Kasumi-1 (cell line): ENCODE measurements at regions not wholly inside any gene's neighbourhood (a gene's known extent, or its start where the extent isn't known, plus 50 kb on each side); places are given as distances from the start of the nearest gene placed in this dataset.
"Not testable (repeated sequence)": the region's sequence is repeated elsewhere in the genome, so short reads cannot be mapped to it uniquely, and the experiment has no call there.

Source experiments
- DNase-seq, 2 experiments: peaks; one replicate each; lab custom pipeline; 2025; lab: John Stamatoyannopoulos, UW

DNA sequence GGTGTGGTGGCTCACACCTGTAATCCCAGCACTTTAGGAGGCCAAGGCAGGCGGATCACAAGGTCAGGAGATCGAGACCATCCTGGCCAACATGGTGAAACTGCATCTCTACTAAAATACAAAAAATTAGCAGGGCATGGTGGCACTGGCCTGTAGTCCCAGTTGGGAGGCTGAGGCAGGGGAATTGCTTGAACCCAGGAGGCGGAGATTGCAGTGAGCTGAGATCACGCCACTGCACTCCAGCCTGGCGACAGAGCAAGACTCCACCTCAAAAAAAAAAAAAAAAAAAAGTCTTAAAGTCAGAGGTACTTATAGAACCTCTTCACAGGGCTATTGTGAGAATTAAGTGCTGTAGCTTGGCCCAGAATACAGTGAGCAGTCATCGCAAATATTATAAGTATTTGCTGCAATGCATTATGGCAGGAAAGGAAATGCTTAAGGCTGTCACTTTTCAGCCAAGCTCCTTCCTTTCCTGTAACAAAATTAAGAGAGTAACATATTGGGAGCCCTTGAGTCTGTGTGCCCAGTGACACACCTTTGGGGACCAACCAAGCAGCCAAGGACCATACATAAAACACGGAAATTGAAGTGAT, 110.9 kb upstream of the HAND1 start:
- not testable (repeated sequence) for DNase-seq

DNA sequence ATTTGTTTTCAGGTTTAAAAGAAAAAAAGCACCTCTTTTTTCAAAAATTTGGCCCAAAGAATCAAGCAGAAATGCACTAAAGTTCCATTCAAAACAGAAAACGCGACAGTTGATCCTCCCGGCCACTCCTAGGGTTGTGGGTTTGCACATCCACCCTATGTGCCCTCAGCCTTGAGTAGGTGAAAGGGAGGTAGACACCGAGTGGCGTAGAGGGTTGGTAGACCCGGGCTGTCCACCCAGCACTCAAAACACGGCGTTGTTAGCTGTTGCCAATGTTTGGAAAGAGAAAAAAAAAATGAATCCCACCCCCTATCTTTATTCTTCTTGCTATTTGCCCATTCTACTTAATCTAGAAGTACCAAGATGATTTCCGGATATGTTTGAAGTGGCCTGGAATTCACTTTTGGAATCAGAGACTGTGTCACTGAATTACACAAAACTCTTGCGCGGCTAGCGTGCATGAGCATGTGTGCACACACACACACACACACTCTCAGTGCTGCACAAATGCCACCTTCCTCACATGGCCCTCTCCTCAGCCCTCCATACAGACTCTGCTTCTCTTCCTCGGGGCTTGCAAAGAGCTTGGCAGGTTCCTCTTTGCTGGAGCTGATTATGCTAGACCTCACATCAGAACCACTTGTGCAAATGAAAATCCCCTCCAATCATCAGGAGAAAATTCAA, 110.2 kb upstream of the HAND1 start:
- DNase-seq = no peak

DNA sequence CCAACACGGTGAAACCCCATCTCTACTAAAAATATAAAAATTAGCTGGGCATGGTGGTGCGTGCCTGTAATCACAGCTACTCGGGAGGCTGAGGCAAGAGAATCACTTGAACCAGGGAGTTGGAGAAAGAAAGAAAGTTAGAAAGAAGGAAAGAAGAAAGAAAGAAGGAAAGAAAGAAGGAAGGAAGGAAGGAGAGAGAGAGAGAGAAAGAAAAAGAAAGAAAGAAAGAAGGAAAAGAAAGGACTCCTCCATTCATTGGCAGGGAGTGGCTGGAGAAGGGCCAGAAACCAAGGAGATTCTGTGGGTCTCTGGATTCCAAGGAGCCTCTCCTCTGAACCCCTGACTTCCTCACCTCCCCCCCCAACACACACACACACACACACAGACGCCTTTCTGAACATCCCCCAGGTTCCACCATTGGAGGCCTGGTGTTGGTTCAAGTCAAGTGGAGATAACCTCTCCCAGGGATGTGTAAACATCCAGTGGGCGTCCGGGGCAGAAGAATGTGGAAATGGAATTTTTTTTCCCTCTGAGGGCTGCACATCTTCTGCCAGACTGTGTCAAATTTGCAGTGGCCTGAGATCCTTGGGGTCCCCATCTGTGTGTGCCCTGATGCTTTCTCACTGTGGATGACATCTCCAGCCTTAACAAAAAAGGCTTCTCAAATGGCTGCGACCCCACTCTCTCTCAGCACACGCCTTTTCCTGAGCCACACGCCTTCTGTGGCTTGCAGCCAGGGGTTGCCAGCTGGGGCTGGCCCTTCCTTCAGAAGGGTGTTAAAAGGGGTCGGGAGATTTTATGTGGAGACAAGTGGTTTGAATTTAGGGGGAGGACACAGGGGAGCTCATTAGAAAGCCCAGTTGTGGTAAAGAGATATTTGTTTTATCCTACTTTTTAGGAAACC, 109.3 kb upstream of the HAND1 start:
- DNase-seq = no peak

DNA sequence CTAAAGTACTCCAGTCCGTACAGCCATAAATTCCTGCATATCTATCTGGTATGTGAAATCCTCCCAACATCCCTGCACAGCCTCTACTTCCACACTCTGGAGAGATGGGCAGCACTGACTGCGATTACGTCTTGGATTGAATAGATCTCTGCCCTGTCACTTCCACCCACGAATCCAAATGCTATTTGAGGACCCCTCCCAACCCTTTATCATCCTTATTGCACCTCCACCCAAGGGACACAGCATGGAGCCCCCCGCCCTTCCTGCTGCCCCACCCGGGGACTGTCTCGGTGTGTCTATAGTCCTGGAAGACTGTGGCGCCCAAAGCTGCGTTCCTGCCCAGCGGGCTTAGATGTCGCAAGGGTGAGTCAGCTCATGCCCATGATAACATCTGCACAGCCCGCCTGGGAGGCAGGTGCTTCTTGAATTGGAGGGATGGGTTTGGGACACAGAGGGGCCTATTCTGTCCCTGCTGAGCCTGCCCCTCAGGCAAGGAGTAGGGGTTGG, 105.7 kb upstream of the HAND1 start:
- no peak for DNase-seq

DNA sequence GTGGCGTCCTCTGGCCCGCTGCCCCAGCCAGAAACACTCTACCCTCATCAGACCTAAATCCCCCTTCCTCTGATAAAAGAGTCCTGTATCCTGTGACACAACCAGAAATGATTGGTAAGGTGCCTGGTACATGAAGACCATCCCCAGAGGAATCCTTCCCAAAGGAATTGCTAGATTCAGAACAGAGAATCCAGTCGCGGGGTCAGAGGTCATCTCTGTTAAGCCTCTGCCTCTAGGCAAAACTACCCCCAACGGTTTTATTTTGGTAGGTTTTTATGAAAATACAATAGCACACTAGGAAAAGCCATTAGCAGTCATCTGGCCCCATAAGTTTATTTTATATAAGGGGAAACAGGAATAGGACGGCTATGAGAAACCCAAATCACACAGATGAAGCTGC, 102.4 kb upstream of the HAND1 start:
- DNase-seq = no peak

DNA sequence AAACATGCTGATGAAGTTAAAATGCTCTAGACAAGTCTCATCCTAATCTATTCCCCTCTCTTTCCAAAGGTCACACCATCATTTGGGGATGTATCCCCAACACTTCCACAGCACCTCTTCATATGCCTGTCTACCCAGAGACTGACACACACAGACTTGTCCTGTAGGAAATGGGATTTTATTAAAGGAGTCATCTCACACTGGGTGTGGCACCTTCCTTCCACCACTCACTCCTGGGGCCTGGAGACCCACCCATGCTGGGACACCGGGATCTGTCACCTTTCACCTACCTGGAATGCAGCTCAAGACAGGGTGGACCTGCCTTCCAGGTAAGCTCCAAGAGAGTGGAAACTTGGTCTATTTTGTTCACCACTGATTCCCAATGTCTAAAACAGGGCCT, 99.4 kb upstream of the HAND1 start:
- no peak for DNase-seq

DNA sequence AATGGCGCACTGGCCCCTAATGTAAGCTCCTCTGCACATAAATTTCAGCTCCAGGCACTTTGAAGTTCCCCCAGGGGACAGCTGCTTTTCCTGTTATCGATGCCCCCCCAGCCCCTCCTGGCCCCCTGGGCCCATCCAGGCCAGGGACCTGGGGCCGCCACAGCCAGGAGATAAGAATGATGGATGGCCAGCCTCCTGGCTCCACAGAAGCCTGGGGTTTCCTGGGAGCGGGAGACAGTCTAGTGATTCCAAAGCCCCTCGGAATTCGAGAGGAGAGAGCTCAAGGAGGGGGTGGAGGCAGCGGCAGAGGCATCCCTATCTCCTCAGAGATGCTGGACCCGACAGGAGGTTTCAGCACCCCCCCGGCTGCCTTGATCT, 98.4 kb upstream of the HAND1 start:
- no peak for DNase-seq

DNA sequence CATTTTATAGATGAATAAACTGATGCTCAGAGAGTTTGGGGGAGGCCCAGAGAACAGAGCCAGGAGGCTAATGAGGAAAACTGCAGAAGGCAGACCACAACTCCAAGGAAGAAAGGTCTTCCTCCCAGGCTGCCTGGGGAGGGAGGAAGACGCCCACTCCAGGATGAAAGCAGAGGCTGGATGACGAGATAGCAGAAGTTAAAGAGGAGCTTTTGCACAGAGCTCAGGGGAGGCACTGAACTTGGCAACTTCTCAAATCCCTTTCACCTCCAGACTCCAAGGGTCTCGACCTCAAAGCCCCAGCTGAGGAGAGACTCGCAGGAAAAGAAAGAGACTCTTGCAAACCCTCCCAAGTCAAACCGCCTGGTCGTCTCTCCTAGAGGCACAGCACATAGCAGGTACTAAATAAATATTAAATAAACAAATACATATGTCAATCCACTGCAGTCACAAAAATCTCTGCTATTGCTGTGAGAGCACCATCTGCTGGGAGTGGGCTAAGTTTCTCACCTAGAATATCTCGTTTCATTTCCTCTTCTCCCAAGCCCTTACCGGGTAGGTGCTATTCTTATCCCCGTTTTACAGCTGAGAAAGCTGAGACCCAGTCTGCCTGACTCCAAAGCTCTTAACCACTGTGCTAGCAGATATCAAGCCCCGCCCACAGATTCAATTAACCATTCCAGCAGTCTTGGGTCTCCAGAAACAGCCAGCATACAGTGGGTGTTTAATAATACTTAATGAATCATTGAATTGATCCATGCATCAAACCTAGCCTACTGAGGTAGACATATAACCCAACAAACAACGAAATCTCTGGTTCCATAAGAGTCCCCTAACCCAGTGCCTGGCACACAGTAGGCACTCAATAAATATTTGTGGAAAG, 97.8 kb upstream of the HAND1 start:
- no peak for DNase-seq

DNA sequence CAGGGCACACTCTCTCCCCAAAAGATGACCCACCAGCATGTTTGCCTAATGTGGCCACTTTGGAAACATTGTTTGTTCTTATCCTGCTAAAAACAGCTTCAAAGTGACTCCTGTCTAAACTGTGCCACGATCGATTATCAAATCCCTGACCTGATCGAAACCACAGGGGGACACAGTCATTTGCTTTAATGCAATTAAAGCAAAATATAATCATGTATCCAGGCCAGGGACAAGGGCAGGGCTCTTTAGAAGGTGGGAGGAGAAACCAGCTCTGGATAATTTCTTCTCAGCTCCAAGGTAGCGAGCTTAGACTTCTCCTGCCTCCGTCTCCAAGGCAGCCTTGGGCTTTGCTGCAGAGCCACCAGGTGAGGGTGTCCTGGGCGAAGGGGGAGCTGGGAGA, 95.0 kb upstream of the HAND1 start:
- DNase-seq = no peak

DNA sequence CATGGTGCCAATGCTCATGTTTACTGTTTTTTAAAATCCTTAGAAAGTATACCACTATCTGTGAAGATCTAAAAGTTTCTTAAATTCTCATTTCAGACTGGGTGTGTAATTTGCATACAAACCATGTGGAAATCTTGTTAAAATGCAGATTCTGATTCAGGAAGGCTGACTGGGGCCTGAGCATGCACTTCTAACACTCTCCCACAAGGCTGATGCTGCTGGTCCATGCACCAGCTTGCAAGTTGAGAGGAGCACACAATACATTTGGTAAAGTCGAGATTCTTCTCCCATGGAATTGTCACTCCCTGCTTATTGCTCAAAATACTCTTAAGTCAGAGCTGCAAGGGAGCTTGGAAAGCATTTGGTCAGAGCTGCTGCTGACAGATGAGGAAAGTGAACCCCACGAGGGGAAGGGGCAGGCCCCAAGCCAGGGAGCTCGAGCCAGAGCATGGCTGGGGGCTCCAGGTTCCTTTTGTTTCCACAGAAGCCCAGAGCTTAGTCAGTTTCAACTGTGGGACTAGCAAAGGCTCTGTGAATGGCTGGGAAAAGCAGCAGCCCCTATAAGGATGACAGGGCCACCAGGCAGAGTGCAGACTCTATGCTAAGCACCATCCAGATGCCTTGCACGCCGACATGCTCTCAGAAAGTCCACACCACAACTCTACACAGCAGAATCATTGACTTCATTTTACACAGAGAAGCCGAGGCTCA, 93.5 kb upstream of the HAND1 start:
- no peak for DNase-seq

DNA sequence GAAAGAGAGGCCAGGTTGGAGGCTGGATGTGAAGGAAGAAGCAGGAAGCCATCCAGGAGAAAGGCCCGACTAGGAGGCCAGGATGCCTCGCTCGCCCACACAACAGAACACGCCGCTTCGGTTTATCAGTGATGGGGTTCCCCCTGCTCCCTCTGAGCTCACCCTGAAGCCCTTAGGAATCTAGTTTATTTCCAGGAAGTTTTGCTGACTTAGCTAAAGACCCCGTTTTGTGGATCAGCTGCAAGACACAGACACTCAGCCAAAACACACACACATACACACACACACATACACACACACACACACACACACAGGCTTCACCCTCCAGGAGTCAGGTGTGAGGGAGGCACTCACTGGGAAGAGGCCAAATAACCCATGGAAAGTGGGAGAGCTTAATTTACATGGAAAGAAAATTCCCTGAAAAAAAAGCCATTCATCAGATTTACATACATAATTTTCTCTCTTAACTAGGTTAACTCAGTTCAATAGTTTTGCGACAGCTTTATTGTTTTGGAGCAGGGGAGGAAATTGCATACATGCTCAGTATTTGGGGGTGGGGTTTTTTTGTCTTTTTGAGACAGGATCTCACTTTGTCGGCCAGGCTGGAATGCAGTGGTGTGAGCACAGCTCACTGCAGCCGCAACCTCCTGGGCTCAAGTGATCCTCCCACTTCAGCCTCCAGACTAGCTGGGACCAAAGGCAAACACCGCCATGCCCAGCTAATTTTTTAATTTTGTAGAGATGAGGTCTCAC, 92.7 kb upstream of the HAND1 start:
- no peak for DNase-seq

DNA sequence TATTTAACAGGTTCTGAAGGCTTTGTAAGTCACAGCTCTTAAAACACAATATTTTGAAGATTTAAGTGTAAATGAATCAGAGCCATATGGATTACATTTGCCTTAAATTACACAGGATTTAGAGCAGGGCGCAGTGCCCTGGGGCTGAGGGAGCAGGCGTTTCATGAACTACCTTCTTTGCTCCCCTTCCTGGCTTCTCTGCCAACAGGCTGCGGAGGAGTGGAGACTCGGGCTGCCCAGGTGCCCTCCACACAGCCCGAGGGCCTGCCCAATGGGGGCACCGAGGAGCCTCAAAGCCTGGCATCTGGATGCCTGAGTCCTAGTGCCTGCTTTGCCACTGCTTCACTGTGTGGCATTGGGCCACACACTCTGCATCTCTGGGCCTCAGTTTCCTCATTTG, 90.6 kb upstream of the HAND1 start:
- DNase-seq = no peak

DNA sequence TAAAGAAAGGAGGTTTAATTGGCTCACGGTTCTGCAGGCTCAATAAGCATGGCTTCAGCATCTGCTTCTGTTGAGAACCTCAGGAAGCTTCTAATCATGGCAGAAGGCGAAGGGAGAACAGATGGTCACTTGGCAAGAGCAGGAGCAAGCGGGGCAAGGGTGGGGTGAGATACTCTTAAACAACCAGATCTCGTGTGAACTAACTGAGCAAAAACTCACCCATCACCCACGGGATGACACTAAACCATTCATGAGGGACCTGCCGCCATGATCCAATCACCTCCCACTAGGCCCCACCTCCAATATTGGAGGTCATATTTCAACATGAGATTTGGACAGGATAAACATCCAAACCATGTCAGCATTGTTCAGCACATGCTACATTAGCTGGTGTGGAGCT, 89.1 kb upstream of the HAND1 start:
- no peak for DNase-seq

DNA sequence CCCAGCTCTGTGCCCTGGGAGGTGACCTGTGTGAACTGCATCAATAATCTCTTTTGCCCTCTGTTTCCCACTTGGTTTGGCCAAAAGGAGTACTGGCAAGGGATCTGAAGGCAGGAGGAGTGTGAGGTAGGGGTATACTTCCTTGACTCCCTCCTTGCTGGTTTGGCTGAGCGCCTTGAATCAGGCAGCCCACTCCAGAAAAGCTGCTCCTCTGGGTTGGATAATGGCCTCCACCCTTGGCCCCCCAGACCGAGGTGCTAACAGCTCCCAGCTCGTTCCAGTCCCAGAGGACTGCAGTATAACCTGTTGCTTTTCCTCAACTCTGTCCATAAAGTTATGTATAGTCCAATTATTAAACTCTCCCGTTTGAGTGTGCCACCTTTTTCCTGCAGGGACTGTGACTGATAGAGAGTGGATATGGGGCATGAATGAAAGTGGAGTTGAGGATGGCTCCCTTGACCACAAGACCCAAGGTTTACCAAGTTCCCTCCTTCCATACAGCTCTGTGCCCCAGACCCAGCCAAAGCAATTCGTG, 88.2 kb upstream of the HAND1 start:
- DNase-seq = no peak

DNA sequence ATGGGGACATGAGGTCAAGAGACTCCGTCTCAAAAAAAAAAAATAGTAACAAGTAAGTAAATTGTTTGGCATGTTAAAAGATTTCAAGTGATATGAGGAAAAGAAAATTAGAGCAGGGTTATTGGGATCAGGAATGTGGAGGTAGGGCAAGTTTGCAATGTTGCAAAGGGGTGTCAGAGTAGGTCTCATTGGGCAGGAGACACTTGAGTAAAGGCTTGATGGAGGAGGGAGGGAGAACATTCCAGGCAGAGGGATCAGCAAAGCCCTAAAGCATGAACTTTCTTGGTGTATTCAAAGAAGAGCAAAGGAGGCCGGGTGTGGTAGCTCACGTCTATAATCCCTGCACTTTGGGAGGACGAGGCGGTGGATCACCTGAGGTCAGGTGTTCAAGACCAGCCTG, 87.1 kb upstream of the HAND1 start:
- DNase-seq = no peak

DNA sequence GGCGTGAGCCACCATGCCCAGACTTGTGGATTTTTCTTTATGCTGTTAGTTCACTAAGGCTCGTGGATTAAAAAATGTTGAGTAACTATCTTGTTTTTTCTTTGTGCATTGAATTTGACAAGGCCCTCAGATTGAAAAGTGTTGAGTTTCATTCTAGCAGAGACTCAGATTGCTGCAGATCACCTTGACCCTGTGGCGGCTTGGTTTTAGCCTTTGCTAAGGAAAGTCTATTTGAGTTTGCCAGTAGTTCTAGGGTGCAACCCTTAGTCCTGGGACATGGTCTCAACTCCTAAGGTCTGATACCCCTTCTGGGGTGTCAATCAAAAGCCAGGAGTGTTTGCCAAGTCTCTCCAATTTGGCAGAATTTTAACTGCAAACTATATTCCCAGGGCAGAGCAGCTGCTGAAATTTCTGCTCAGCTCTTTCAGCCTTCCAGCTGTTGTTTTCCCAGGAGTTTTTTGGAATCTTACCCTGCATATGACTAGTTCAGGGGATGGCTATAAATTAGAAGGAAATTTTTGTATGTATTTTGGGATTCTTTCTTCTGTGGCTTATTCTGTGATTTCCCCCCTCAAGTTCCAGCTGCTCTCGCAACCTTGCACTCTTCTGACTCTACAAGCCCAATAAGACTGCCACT, 84.3 kb upstream of the HAND1 start:
- DNase-seq = no peak

DNA sequence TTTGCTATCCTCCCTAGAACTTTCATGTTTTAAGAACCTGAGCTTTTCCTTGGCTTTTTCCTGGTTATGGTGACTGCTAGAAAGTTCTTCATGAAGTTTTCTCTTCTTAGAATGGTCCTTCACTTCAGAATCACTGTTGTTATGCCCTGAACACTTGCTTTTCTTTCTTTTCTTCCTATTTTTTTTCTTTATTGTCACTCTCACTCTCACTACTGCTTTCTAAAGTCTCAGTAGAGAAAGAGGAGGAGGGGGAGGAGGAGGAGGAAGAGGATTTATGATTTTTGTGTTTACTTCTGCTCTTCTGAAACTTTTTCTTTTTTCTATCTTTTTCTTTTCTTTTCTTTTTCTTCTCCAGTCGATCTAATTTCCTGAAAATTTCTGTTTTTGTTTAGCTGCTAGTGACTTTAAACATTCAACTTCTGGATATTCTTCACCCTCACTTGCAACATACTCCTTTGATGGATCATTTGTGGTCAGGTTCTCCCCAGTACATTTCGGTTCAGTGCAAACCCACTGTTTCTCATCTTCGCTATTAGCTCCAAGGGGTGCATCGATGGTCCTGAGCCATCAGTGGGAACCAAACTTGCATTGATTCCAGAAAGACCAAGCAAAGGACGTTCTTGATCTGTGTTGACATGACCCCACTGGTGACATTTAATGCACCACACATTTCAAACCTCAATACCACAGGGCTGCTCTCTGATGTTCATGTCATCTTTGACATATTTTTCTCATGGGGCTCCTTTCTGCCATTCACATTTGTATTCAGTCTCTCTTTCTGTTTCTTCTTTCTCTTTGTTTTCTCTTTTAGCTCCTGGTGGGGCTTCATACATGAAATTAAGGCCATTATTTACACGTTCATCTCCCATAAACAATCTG, 81.6 kb upstream of the HAND1 start:
- DNase-seq = no peak

DNA sequence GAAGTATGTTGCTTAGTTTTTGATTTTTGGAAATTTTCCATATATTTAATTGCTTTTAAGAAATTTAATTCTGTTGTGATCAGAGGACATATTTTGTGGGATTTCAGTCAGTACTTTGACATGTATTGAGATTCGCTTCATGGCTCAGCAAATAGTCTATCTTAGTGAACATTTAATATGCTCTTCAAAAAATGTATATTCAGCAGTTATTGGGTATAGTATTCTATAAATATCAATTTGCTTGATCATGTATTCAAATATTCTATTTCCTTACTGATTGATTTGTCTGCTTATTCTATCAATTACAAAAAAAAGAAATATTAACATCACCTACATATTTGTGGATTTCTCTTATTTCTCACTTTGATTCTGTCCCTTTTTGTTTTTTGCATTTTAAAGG, 79.5 kb upstream of the HAND1 start:
- DNase-seq = no peak

DNA sequence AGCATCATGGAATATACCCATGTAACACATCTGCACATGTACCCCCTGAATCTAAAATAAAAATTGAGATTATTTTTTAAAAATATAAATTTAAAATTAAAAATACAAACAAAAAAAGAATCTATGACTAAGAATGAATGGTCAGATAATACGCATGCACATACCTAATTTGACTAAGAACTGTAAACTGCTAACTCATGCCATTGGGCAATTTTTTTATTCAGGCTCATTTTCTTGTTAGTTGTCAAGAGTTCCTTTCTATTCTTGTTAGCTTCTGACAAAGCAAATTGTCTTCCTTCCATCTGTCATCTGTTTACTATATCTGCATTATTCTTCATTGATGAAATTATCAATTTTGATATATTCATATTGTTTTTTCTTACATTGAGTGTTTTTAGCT, 69.5 kb upstream of the HAND1 start:
- no peak for DNase-seq
